GM12891 (cell line): ENCODE measurements at regions not wholly inside any gene's neighbourhood (a gene's known extent, or its start where the extent isn't known, plus 50 kb on each side); places are given as distances from the start of the nearest gene placed in this dataset.

Source experiments
- DNase-seq: peaks from one replicate; pipeline ENCODE4 v3.0.0; 2011; ENCODE audit warnings: low spot score; ENCODE audit not compliant: insufficient read length
- FAIRE-seq: peaks from 2 replicates; lab custom pipeline; 2011; peaks lifted over from hg19 to GRCh38; lab: Jason Lieb, UNC
- PAX5 ChIP-seq: IDR thresholded peaks from 2 replicates; pipeline ENCODE4 v1.6.1; 2011; ENCODE audit warnings: low read length, moderate library complexity, mild to moderate bottlenecking; ENCODE audit not compliant: insufficient read depth, severe bottlenecking
- POLR2A ChIP-seq: IDR thresholded peaks from 2 replicates; pipeline ENCODE4 v1.6.1; 2011; ENCODE audit warnings: low read depth, low read length, control low read depth
- POLR2AphosphoS5 ChIP-seq: IDR thresholded peaks from 2 replicates; pipeline ENCODE4 v1.6.1; 2011; ENCODE audit warnings: low read depth, low read length, control low read depth
- POU2F2 ChIP-seq: IDR thresholded peaks from 2 replicates; pipeline ENCODE4 v1.6.1; 2011; ENCODE audit warnings: low read depth, mild to moderate bottlenecking, control low read depth, low read length, moderate library complexity
- SPI1 ChIP-seq: IDR thresholded peaks from 2 replicates; pipeline ENCODE4 v1.6.1; 2011; ENCODE audit warnings: low read depth, low read length, control low read depth
- TAF1 ChIP-seq: IDR thresholded peaks from 2 replicates; pipeline ENCODE4 v1.6.1; 2011; ENCODE audit warnings: low read depth, low read length, control low read depth

DNA sequence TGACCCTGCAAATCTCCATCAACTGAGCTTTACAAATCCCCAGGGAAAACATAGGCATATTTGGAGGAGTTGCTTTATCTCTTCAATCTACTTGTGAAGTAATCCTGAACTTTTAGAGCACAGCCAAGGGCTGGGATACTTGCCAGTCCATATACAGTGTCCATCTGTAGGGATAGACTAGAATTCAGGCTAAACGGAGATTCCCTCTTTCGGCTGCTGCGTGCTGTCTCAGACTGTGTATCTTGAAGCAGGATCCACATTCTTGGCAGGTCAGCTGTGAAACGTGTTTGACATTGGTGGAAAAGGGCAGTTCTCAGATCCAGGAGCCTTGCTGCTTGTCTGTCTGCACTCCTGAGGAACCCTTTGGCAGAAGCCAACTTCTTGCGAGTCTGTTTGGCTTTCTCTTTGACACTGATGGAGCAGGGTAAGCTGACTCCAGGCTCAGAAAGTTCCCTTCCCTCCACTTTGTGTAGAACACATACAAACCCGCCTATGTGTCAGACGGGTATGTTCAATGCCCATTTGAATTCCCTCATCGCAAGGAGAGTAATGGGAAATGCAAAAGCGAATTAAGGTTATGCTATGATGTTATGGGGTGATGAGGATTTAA, 221.8 kb downstream of the MAP2K4 start:
- DNase-seq (no peak), FAIRE-seq (no peak)
- TF ChIP-seq TAF1, result no peak
- TF ChIP-seq POU2F2, result no peak
- TF ChIP-seq SPI1, result no peak
- no peak for TF ChIP-seq POLR2AphosphoS5
- no peak for TF ChIP-seq POLR2A
- TF ChIP-seq PAX5, result no peak

DNA sequence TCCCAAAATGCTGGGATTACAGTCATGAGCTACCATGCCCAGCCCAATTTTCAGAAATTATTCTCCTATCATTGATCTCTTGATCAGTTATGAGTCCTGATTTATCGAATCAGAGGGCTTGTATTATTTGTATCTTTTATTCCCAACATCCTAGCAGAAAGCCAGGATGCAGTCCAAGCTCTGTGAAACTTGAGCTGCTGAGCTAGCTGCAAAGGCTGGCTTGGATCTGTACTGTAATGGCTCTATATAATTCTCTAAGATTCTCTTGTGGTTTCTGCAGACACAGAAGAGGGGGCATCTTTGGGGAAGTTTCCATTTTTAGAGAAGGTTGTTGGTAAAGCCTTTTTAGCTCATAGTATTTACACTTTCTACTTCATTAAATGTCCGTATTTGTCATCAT, 227.1 kb downstream of the MAP2K4 start:
- no peak for TF ChIP-seq POU2F2
- TF ChIP-seq SPI1, result no peak
- TF ChIP-seq POLR2A, result no peak
- TF ChIP-seq TAF1, result no peak
- TF ChIP-seq POLR2AphosphoS5, result no peak
- TF ChIP-seq PAX5, result no peak
- FAIRE-seq (no peak), DNase-seq (no peak)

- no peak for DNase-seq
- TF ChIP-seq TAF1 (no peak), POLR2AphosphoS5 (no peak), SPI1 (no peak), POLR2A (no peak), POU2F2 (no peak), PAX5 (no peak)
- FAIRE-seq, result no peak
These were observed 230.3 kb downstream of the MAP2K4 start for GRCh38 chr17:12250973-12251372.

- DNase-seq, result no peak
- no peak for FAIRE-seq
- TF ChIP-seq POU2F2 (no peak), TAF1 (no peak), SPI1 (no peak), PAX5 (no peak), POLR2A (no peak), POLR2AphosphoS5 (no peak)
These were observed 231.8 kb downstream of the MAP2K4 start for GRCh38 chr17:12252462-12252861.

DNA sequence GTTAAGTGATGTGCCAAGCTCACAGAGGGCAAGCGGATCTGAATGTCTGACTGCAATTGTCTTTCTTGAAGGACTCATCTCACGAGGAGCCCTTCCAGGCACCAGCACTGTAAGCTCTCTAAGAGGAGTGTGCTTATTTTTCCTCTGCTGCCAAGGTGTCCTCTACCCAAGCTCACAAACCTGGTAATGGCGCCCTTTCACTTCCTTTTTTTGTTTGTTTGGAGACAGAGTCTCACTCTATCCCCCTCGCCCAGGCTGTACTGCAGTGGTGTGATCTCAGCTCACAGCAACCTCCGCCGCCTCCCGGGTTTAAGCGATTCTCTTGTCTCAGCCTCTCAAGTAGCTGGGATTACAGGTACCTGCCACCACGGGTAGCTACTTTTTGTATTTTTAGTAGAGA, 233.8 kb downstream of the MAP2K4 start:
- TF ChIP-seq PAX5 (no peak), SPI1 (peak; percentile 83)
- FAIRE-seq (no peak), DNase-seq (no peak)

- DNase-seq (peak; percentile 10), FAIRE-seq (peak; percentile 57)
- no peak for TF ChIP-seq POLR2A
- no peak for TF ChIP-seq PAX5
- no peak for TF ChIP-seq TAF1
- no peak for TF ChIP-seq POU2F2
- TF ChIP-seq POLR2AphosphoS5, result no peak
- no peak for TF ChIP-seq SPI1
These were observed 235.8 kb downstream of the MAP2K4 start for GRCh38 chr17:12256380-12256995.

DNA sequence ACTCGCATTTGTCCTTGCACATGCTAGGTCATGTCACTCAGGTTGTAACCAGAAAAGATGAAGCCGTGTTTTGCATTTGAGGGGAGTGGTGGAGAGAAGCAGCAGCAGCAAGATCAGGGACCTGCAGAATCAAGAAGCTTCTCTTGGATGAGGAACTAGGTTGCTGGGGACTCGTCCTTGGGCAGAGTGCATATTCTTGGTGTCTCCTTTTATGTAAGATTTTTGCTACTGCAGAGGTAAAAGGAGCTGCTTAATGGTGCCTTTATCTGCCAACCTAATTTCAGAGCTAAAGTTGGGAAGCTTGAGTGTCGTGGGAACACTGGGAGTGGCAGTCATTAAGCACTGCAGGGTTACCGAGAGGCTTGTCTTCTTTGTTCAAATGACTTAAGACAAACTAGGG, 236.5 kb downstream of the MAP2K4 start:
- DNase-seq (no peak), FAIRE-seq (no peak)
- TF ChIP-seq POLR2A (no peak), PAX5 (no peak), POLR2AphosphoS5 (no peak), SPI1 (no peak), TAF1 (no peak), POU2F2 (no peak)

GRCh38 chr17:12261354-12261753, 240.7 kb downstream of the MAP2K4 start:
- TF ChIP-seq POU2F2, result no peak
- TF ChIP-seq POLR2AphosphoS5, result no peak
- TF ChIP-seq SPI1, result no peak
- TF ChIP-seq PAX5, result no peak
- TF ChIP-seq TAF1, result no peak
- no peak for TF ChIP-seq POLR2A
- DNase-seq (no peak), FAIRE-seq (peak; percentile 31)

- FAIRE-seq (no peak), DNase-seq (no peak)
These were observed 249.1 kb downstream of the MAP2K4 start for GRCh38 chr17:12269751-12270150.

DNA sequence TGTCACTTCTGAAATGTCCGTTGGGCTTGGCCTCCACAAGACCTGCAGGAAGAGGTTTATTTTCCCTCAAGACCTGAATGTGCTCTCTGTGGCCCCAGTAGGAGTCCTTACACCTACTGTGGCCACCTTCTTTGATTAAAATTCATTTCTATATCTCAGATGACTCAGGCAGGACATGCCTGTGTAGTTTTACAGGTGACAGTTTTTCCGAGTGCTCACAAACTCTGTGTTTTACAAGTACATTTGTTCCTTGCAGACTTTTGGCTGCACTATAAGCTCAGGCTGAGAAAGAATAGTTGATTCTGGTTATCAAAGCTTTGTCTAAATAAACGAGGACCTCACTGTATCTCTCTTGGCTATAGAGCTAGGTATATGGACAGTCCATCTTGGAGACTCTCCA, 257.1 kb downstream of the MAP2K4 start:
- TF ChIP-seq POLR2A, result no peak
- no peak for TF ChIP-seq SPI1
- TF ChIP-seq POLR2AphosphoS5, result no peak
- no peak for TF ChIP-seq TAF1
- no peak for TF ChIP-seq PAX5
- FAIRE-seq, result no peak

More at GRCh38 chr17:12269751-12270150, 249.1 kb downstream of the MAP2K4 start:
- no peak for TF ChIP-seq PAX5

More for the DNA sequence above, 257.1 kb downstream of the MAP2K4 start:
- no peak for DNase-seq
